Kidney (tissue), 13 donors: ENCODE measurements at regions not wholly inside any gene's neighbourhood (a gene's known extent, or its start where the extent isn't known, plus 50 kb on each side); places are given as distances from the start of the nearest gene placed in this dataset.

Experiments
- DNase-seq, 5 donors: peaks; one replicate each; pipeline ENCODE4 v3.0.0-alpha.2; 2013 to 2020
- FAIRE-seq: peaks from 2 replicates; lab custom pipeline; 2012; peaks lifted over from hg19 to GRCh38; lab: Jason Lieb, UNC
- H3K27ac ChIP-seq, 2 donors: one replicate each; pipeline ENCODE4 v1.7.0; 2013; ENCODE audit warnings: low read depth in 2 of 2, low read length in 2 of 2, inconsistent platforms in 1 of 2
- H3K27me3 ChIP-seq: one replicate; pipeline ENCODE4 v1.7.1; 2013; ENCODE audit warnings: low read length, inconsistent platforms; ENCODE audit not compliant: control insufficient read depth, insufficient read depth
- H3K36me3 ChIP-seq, 3 donors: one replicate each; pipeline versions ENCODE4 v1.7.0 to v1.7.1; 2013; ENCODE audit warnings: low read length in 3 of 3, control low read depth in 1 of 3, inconsistent platforms in 1 of 3; ENCODE audit not compliant: insufficient read depth in 3 of 3, control insufficient read depth in 2 of 3
- H3K4me1 ChIP-seq, 3 donors: one replicate each; pipeline versions ENCODE4 v1.7.0 to v1.7.1; 2013; ENCODE audit warnings: low read length in 3 of 3, inconsistent platforms in 1 of 3, low read depth in 1 of 3; ENCODE audit not compliant: control insufficient read depth in 2 of 3, insufficient read depth in 2 of 3
- H3K4me3 ChIP-seq, 3 donors: one replicate each; pipeline versions ENCODE4 v1.7.0 to v1.8.1; 2013; ENCODE audit warnings: low read length in 3 of 3, control low read depth in 1 of 3, inconsistent platforms in 1 of 3
- H3K9ac ChIP-seq, 3 donors: one replicate each; pipeline versions ENCODE4 v1.7.0 to v1.7.1; 2013; ENCODE audit warnings: low read length in 3 of 3, control low read depth in 1 of 3, inconsistent platforms in 1 of 3
- H3K9me3 ChIP-seq, 3 donors: one replicate each; pipeline versions ENCODE4 v1.7.0 to v1.7.1; 2013; ENCODE audit warnings: low read length in 3 of 3, control low read depth in 1 of 3, inconsistent platforms in 1 of 3; ENCODE audit not compliant: control insufficient read depth in 2 of 3, insufficient read depth in 1 of 3
- intact Hi-C: fragments of 100-400 bp; cut with DNase I; formaldehyde crosslinking; loops from one replicate; pipeline ENCODE4 v1.11.1; 2022
- TF ChIP-seq, protein P1 (sequence below): IDR thresholded peaks from 3 replicates; pipeline ENCODE4 v1.5.1; 2012; ENCODE audit warnings: mild to moderate bottlenecking, moderate library complexity, borderline replicate concordance; ENCODE audit not compliant: insufficient read depth; ENCODE audit errors: extremely low read depth
- donor health status: control.
- donor health status: control.
- donor health status: control.
- donor health status: control.
- donor health status: control.
- donor health status: DM: yes; HTN: yes; CAD: no.
- donor health status: Normal renal cell carcinoma (clear cell type).

DNA sequence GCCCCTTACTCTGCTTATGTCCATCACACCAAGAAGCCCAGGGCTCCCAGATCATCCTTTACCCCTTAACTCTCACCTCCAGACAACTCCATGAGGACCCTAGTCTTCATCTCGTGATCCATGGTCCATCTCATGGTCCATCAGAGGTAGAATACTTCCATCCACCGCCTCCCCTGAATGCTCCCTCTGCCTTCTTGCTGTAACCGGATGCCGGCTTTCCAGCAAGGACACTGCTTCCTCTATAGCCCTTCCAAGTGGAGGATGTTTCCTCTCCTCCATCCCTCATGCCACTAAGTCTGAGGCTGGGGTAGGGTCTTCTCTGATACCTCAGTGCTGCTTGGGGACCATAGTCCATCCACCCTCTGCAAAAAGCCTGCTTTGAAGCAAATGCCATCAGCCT is 118.6 kb upstream of the SIX2 start:
- no peak for FAIRE-seq

DNA sequence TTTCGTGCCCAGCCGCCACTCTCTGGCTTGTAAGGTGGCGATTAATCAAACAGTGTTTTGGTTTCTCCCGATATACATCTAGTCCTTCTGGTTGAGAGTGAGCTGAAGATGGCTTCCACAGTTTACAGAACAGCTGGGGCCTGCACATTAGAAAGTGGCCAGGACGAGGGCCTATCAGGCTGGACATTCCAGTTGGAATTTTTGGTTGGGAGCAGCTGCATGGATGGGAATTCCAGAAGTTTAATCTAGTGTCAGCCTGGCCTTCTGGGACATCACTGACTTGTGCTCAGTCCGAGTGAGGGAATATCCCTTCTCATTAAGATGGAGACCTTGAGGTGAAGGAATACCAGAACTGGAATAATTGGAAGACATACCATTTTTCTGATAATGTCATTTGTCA is 118.1 kb upstream of the SIX2 start:
- no peaks in the 10 kb centered on the region for H3K4me1 ChIP-seq
- no peak overlapping the region for H3K9ac ChIP-seq
- FAIRE-seq (no peak), DNase-seq (no peak)
- no peaks in the 10 kb centered on the region for H3K27me3 ChIP-seq
- H3K4me3 ChIP-seq, result no peak overlapping the region
- no peaks in the 10 kb centered on the region for H3K36me3 ChIP-seq
- no peaks in the 10 kb centered on the region for H3K9me3 ChIP-seq
- H3K27ac ChIP-seq, result no peak overlapping the region
- TF ChIP-seq, protein P1, sequence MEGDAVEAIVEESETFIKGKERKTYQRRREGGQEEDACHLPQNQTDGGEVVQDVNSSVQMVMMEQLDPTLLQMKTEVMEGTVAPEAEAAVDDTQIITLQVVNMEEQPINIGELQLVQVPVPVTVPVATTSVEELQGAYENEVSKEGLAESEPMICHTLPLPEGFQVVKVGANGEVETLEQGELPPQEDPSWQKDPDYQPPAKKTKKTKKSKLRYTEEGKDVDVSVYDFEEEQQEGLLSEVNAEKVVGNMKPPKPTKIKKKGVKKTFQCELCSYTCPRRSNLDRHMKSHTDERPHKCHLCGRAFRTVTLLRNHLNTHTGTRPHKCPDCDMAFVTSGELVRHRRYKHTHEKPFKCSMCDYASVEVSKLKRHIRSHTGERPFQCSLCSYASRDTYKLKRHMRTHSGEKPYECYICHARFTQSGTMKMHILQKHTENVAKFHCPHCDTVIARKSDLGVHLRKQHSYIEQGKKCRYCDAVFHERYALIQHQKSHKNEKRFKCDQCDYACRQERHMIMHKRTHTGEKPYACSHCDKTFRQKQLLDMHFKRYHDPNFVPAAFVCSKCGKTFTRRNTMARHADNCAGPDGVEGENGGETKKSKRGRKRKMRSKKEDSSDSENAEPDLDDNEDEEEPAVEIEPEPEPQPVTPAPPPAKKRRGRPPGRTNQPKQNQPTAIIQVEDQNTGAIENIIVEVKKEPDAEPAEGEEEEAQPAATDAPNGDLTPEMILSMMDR, result no peak
- intact Hi-C loops, result no loop called here

More for the DNA sequence above, 118.6 kb upstream of the SIX2 start:
- no peaks in the 10 kb centered on the region for H3K36me3 ChIP-seq
- DNase-seq, result no peak
- TF ChIP-seq, protein P1, result no peak
- no peaks in the 10 kb centered on the region for H3K27me3 ChIP-seq
- no peak overlapping the region for H3K9ac ChIP-seq
- no peak overlapping the region for H3K4me3 ChIP-seq
- H3K9me3 ChIP-seq, result no peaks in the 10 kb centered on the region
- no peak overlapping the region for H3K27ac ChIP-seq
- no peaks in the 10 kb centered on the region for H3K4me1 ChIP-seq
- intact Hi-C loops, result no loop called here

DNA sequence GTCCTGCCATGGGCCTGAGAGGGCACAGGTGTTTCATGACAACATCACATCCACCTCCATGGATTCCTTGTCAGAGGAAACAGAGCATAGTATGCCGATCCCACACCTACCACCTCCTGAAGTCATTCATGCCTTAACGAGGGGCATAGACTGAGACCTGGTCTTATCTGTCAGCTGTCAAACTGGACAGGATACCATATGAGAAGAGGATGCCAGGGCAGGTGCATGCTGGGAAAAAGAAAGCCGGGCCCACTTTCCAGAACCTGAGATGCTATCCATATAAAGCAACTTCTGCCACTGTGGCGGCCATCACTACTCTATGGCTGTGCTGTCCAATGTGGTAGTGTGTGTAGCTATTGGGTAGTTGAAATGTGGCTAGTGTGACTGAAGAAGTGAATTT is 116.0 kb upstream of the SIX2 start:
- DNase-seq (no peak), FAIRE-seq (no peak)
- intact Hi-C loops, result no loop called here
- Histone ChIP-seq H3K27me3 (no peaks in the 10 kb centered on the region), H3K4me1 (no peaks in the 10 kb centered on the region), H3K9ac (no peak overlapping the region), H3K27ac (no peak overlapping the region), H3K9me3 (no peaks in the 10 kb centered on the region), H3K36me3 (no peaks in the 10 kb centered on the region), H3K4me3 (no peak overlapping the region)
- TF ChIP-seq, protein P1, result no peak

DNA sequence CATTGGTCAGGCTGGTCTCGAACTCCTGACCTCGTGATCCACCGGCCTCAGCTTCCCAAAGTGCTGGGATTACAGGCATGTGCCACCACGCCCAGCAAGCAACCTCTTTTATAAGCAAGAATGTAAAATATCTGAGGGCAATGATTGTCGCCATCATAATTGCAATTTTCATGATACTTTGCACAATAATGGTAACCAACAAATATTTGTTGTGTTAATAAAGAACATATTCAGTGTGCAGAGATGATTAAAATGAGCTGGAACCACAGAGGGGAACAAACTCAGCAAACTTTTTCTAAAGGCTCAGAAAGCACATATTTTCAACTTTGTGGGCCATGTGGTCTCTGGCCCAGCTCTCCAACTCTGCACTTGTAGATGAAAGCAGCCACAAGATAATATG is 115.2 kb upstream of the SIX2 start:
- TF ChIP-seq, protein P1, result no peak
- H3K27ac ChIP-seq, result no peak overlapping the region
- no peak overlapping the region for H3K9ac ChIP-seq
- no peaks in the 10 kb centered on the region for H3K4me1 ChIP-seq
- no peaks in the 10 kb centered on the region for H3K27me3 ChIP-seq
- no peaks in the 10 kb centered on the region for H3K36me3 ChIP-seq
- H3K4me3 ChIP-seq, result no peak overlapping the region
- FAIRE-seq, result no peak
- intact Hi-C loops, result no loop called here
- no peak for DNase-seq
- H3K9me3 ChIP-seq, result no peaks in the 10 kb centered on the region
